HUES6 (cell line): ENCODE measurements at regions not wholly inside any gene's neighbourhood (a gene's known extent, or its start where the extent isn't known, plus 50 kb on each side); places are given as distances from the start of the nearest gene placed in this dataset.

Experiments used
- H3K27ac ChIP-seq: 2 replicates; pipeline ENCODE4 v1.7.0; 2013; ENCODE audit warnings: low read depth, mild to moderate bottlenecking, low read length, inconsistent platforms
- H3K27me3 ChIP-seq: 2 replicates; pipeline ENCODE4 v1.6.1; 2013; ENCODE audit warnings: low read length; ENCODE audit not compliant: control insufficient read depth, insufficient read depth
- H3K36me3 ChIP-seq: 2 replicates; pipeline ENCODE4 v1.6.1; 2013; ENCODE audit warnings: low read length; ENCODE audit not compliant: control insufficient read depth, insufficient read depth
- H3K4me1 ChIP-seq: 2 replicates; pipeline ENCODE4 v1.6.1; 2013; ENCODE audit warnings: low read length; ENCODE audit not compliant: control insufficient read depth, insufficient read depth
- H3K4me3 ChIP-seq: 2 replicates; pipeline ENCODE4 v1.5.1; 2013; ENCODE audit warnings: low read depth, low read length
- H3K9ac ChIP-seq: one replicate; pipeline ENCODE4 v1.6.1; 2013; ENCODE audit warnings: mild to moderate bottlenecking, low read length
- H3K9me3 ChIP-seq: 2 replicates; pipeline ENCODE4 v1.6.1; 2013; ENCODE audit warnings: low read depth, low read length; ENCODE audit not compliant: control insufficient read depth, insufficient read depth

GRCh38 chr17:70484496-70484895 lies 315.2 kb downstream of the KCNJ2 start:
- Histone ChIP-seq H3K4me3 (no peak overlapping the region), H3K36me3 (no peaks in the 10 kb centered on the region), H3K27ac (no peak overlapping the region), H3K4me1 (no peaks in the 10 kb centered on the region), H3K9ac (no peak overlapping the region), H3K27me3 (no peaks in the 10 kb centered on the region), H3K9me3 (peaks cover 17% of the 10 kb centered on the region)

- Histone ChIP-seq H3K9ac (no peak overlapping the region), H3K4me1 (no peaks in the 10 kb centered on the region), H3K9me3 (no peaks in the 10 kb centered on the region), H3K36me3 (no peaks in the 10 kb centered on the region), H3K27me3 (no peaks in the 10 kb centered on the region), H3K4me3 (no peak overlapping the region), H3K27ac (no peak overlapping the region)
Observed at GRCh38 chr17:70492368-70492767, 323.0 kb downstream of the KCNJ2 start.

GRCh38 chr17:70493277-70493874 lies 324.0 kb downstream of the KCNJ2 start:
- Histone ChIP-seq H3K4me3 (no peak overlapping the region), H3K36me3 (no peaks in the 10 kb centered on the region), H3K9me3 (no peaks in the 10 kb centered on the region), H3K9ac (no peak overlapping the region), H3K27me3 (no peaks in the 10 kb centered on the region), H3K4me1 (no peaks in the 10 kb centered on the region), H3K27ac (no peak overlapping the region)

- H3K9ac ChIP-seq = no peak overlapping the region
- H3K27ac ChIP-seq = no peak overlapping the region
- H3K4me1 ChIP-seq = peaks cover 11% of the 10 kb centered on the region
- no peaks in the 10 kb centered on the region for H3K36me3 ChIP-seq
- no peaks in the 10 kb centered on the region for H3K27me3 ChIP-seq
- H3K9me3 ChIP-seq = no peaks in the 10 kb centered on the region
- no peak overlapping the region for H3K4me3 ChIP-seq
Observed at GRCh38 chr17:70498631-70499030, 329.3 kb downstream of the KCNJ2 start.

- no peak overlapping the region for H3K9ac ChIP-seq
- peaks cover 11% of the 10 kb centered on the region for H3K4me1 ChIP-seq
Observed at GRCh38 chr17:70499067-70499786, 329.9 kb downstream of the KCNJ2 start.

GRCh38 chr17:70503449-70503848 lies 334.1 kb downstream of the KCNJ2 start:
- peaks cover 11% of the 10 kb centered on the region for H3K4me1 ChIP-seq
- H3K9me3 ChIP-seq = no peaks in the 10 kb centered on the region
- H3K4me3 ChIP-seq = no peak overlapping the region
- no peak overlapping the region for H3K27ac ChIP-seq
- H3K27me3 ChIP-seq = no peaks in the 10 kb centered on the region
- no peak overlapping the region for H3K9ac ChIP-seq
- H3K36me3 ChIP-seq = no peaks in the 10 kb centered on the region

More at GRCh38 chr17:70499067-70499786, 329.9 kb downstream of the KCNJ2 start:
- H3K27me3 ChIP-seq = no peaks in the 10 kb centered on the region
- H3K27ac ChIP-seq = no peak overlapping the region
- no peak overlapping the region for H3K4me3 ChIP-seq
- H3K36me3 ChIP-seq = no peaks in the 10 kb centered on the region
- no peaks in the 10 kb centered on the region for H3K9me3 ChIP-seq

GRCh38 chr17:70510288-70510687 lies 341.0 kb downstream of the KCNJ2 start:
- Histone ChIP-seq H3K4me3 (no peak overlapping the region), H3K9me3 (no peaks in the 10 kb centered on the region), H3K4me1 (no peaks in the 10 kb centered on the region), H3K36me3 (no peaks in the 10 kb centered on the region), H3K9ac (no peak overlapping the region), H3K27ac (no peak overlapping the region), H3K27me3 (no peaks in the 10 kb centered on the region)

GRCh38 chr17:70517816-70518215 lies 348.5 kb downstream of the KCNJ2 start:
- no peaks in the 10 kb centered on the region for H3K4me1 ChIP-seq

GRCh38 chr17:70519300-70519699 lies 350.0 kb downstream of the KCNJ2 start:
- H3K4me1 ChIP-seq = no peaks in the 10 kb centered on the region
- H3K4me3 ChIP-seq = no peak overlapping the region
- no peaks in the 10 kb centered on the region for H3K36me3 ChIP-seq
- no peaks in the 10 kb centered on the region for H3K9me3 ChIP-seq
- no peak overlapping the region for H3K27ac ChIP-seq
- no peak overlapping the region for H3K9ac ChIP-seq
- H3K27me3 ChIP-seq = no peaks in the 10 kb centered on the region

More at GRCh38 chr17:70517816-70518215, 348.5 kb downstream of the KCNJ2 start:
- H3K27ac ChIP-seq = no peak overlapping the region
- H3K36me3 ChIP-seq = no peaks in the 10 kb centered on the region
- H3K4me3 ChIP-seq = no peak overlapping the region
- no peaks in the 10 kb centered on the region for H3K27me3 ChIP-seq
- no peaks in the 10 kb centered on the region for H3K9me3 ChIP-seq
- H3K9ac ChIP-seq = no peak overlapping the region

- Histone ChIP-seq H3K27me3 (no peaks in the 10 kb centered on the region), H3K9me3 (no peaks in the 10 kb centered on the region), H3K4me3 (no peak overlapping the region), H3K4me1 (no peaks in the 10 kb centered on the region), H3K9ac (no peak overlapping the region), H3K27ac (no peak overlapping the region), H3K36me3 (no peaks in the 10 kb centered on the region)
Observed at GRCh38 chr17:70520447-70520846, 351.1 kb downstream of the KCNJ2 start.

GRCh38 chr17:70520956-70521355 lies 351.6 kb downstream of the KCNJ2 start:
- no peak overlapping the region for H3K4me3 ChIP-seq
- no peak overlapping the region for H3K27ac ChIP-seq

More at GRCh38 chr17:70520956-70521355, 351.6 kb downstream of the KCNJ2 start:
- no peaks in the 10 kb centered on the region for H3K4me1 ChIP-seq
- H3K36me3 ChIP-seq = no peaks in the 10 kb centered on the region
- H3K9me3 ChIP-seq = no peaks in the 10 kb centered on the region
- H3K27me3 ChIP-seq = no peaks in the 10 kb centered on the region
- no peak overlapping the region for H3K9ac ChIP-seq
